Esophagus squamous epithelium (tissue), 4 donors: ENCODE measurements at regions not wholly inside any gene's neighbourhood (a gene's known extent, or its start where the extent isn't known, plus 50 kb on each side); places are given as distances from the start of the nearest gene placed in this dataset.

Experiments
- POLR2A ChIP-seq, 4 donors: fragments of 450-650 bp; IDR thresholded peaks; one replicate each; pipeline ENCODE4 v1.6.1; 2017; ENCODE audit warnings: antibody characterized with exemption in 4 of 4, mild to moderate bottlenecking in 4 of 4, moderate library complexity in 3 of 4
- TF ChIP-seq, protein P1 (sequence below), 6 experiments: fragments of 450-650 bp in 4 of 6; fragments of 200-600 bp in 2 of 6; sonication (generic) in 2 of 6; IDR thresholded peaks; one replicate each; pipeline ENCODE4 v1.5.1; 2016 to 2019; ENCODE audit warnings: antibody characterized with exemption in 6 of 6, mild to moderate bottlenecking in 4 of 6, moderate library complexity in 4 of 6

DNA sequence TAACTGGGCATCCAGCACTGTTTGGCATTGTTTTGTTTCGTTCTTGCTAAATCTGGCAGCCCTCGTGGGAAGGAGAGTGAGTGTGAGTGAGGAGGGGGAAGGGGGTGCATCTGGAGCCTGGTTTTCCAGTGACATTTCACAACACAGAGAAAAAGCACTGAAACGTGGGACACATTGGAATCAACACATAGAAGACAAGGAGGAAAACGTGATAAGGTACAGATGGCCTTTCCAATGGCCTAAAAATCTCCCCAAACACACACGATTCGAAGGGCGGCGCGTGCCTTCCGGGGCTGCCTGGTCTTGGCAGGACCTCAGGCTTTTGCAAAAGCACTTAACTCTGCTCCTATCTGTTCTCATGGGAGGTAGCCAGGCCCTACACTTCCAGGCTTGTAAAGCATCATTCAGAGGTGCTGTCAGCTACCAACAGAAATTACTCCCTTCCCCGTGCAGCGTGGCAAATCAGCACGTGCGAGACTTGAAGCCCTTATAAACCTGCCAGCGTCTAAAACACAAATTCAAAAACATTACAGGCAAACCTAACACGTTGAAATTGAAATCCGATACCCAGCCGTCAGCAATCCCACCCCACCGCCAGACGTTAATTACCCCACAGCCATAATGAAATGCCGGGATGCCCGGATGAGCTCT, 129.4 kb downstream of the OLFM1 start:
- TF ChIP-seq, protein P1, sequence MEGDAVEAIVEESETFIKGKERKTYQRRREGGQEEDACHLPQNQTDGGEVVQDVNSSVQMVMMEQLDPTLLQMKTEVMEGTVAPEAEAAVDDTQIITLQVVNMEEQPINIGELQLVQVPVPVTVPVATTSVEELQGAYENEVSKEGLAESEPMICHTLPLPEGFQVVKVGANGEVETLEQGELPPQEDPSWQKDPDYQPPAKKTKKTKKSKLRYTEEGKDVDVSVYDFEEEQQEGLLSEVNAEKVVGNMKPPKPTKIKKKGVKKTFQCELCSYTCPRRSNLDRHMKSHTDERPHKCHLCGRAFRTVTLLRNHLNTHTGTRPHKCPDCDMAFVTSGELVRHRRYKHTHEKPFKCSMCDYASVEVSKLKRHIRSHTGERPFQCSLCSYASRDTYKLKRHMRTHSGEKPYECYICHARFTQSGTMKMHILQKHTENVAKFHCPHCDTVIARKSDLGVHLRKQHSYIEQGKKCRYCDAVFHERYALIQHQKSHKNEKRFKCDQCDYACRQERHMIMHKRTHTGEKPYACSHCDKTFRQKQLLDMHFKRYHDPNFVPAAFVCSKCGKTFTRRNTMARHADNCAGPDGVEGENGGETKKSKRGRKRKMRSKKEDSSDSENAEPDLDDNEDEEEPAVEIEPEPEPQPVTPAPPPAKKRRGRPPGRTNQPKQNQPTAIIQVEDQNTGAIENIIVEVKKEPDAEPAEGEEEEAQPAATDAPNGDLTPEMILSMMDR (IDR thresholded peaks at IDR 0.05), result no peak
- no peak for TF ChIP-seq POLR2A (IDR thresholded peaks at IDR 0.05)
